Neuronal stem cell (in vitro differentiated cells): ENCODE measurements at regions not wholly inside any gene's neighbourhood (a gene's known extent, or its start where the extent isn't known, plus 50 kb on each side); places are given as distances from the start of the nearest gene placed in this dataset.
A peak's percentile ranks its signal among the peaks of the same experiment; 100 is the strongest.

ENCODE experiments used
- DNase-seq: peaks from one replicate; pipeline ENCODE4 v3.0.0-alpha.2; 2013; ENCODE audit warnings: low spot score
- H2AFZ ChIP-seq: one replicate; pipeline ENCODE4 v1.6.1; 2013; ENCODE audit warnings: mild to moderate bottlenecking, low read length, inconsistent platforms
- H2AK5ac ChIP-seq: 2 replicates; pipeline ENCODE4 v1.6.1; 2013; ENCODE audit warnings: low read depth, mild to moderate bottlenecking, inconsistent platforms, low read length, moderate library complexity, mixed read lengths
- H2BK120ac ChIP-seq: 2 replicates; pipeline ENCODE4 v1.6.1; 2013; ENCODE audit warnings: low read depth, mild to moderate bottlenecking, inconsistent platforms, low read length, moderate library complexity, mixed read lengths
- H2BK12ac ChIP-seq: one replicate; pipeline ENCODE4 v1.6.1; 2013; ENCODE audit warnings: low read length, inconsistent platforms
- H2BK15ac ChIP-seq: 2 replicates; pipeline ENCODE4 v1.6.1; 2013; ENCODE audit warnings: mild to moderate bottlenecking, low read length, inconsistent platforms, mixed read lengths
- H2BK5ac ChIP-seq: one replicate; pipeline ENCODE4 v1.6.1; 2013; ENCODE audit warnings: inconsistent platforms, mild to moderate bottlenecking, low read length, moderate library complexity
- H3K14ac ChIP-seq: one replicate; pipeline ENCODE4 v1.6.1; 2013; ENCODE audit warnings: low read length, inconsistent platforms
- H3K18ac ChIP-seq: 2 replicates; pipeline ENCODE4 v1.6.1; 2013; ENCODE audit warnings: low read length, inconsistent platforms
- H3K23ac ChIP-seq: 2 replicates; pipeline ENCODE4 v1.6.1; 2013; ENCODE audit warnings: low read depth, mild to moderate bottlenecking, mixed read lengths, low read length, inconsistent platforms; ENCODE audit not compliant: poor library complexity
- H3K27ac ChIP-seq: replicated peaks from 3 replicates; pipeline ENCODE4 v1.5.1; 2013; ENCODE audit warnings: low read length, inconsistent platforms
- H3K27me3 ChIP-seq, 3 experiments: 2 replicates each; pipeline ENCODE4 v1.6.1; 2013; ENCODE audit warnings: low read length in 3 of 3, mild to moderate bottlenecking in 2 of 3, inconsistent platforms in 1 of 3, low read depth in 1 of 3, mixed read lengths in 1 of 3, moderate library complexity in 1 of 3; ENCODE audit not compliant: control insufficient read depth in 3 of 3, insufficient read depth in 3 of 3
- H3K36me3 ChIP-seq, 2 donors: replicated peaks in 1 of 2; 2 replicates each; pipeline ENCODE4 v1.6.1; 2013; ENCODE audit warnings: low read length in 2 of 2; ENCODE audit not compliant: control insufficient read depth in 2 of 2, insufficient read depth in 2 of 2
- H3K4ac ChIP-seq: 2 replicates; pipeline ENCODE4 v1.6.1; 2013; ENCODE audit warnings: inconsistent platforms, mild to moderate bottlenecking, low read length, moderate library complexity
- H3K4me1 ChIP-seq, 2 donors: 1 replicate in 1 of 2; 2 replicates in 1 of 2; pipeline ENCODE4 v1.6.1; 2013; ENCODE audit warnings: low read length in 2 of 2, low read depth in 1 of 2; ENCODE audit not compliant: control insufficient read depth in 2 of 2, insufficient read depth in 1 of 2
- H3K4me2 ChIP-seq: one replicate; pipeline ENCODE4 v1.6.1; 2013; ENCODE audit warnings: mild to moderate bottlenecking, low read length, inconsistent platforms; ENCODE audit not compliant: insufficient read depth, poor library complexity, severe bottlenecking
- H3K4me3 ChIP-seq, 2 donors: 2 replicates each; pipeline ENCODE4 v1.5.1; 2013; ENCODE audit warnings: low read length in 2 of 2, mild to moderate bottlenecking in 2 of 2, inconsistent platforms in 1 of 2, moderate library complexity in 1 of 2
- H3K79me1 ChIP-seq: one replicate; pipeline ENCODE4 v1.6.1; 2013; ENCODE audit warnings: low read depth, mild to moderate bottlenecking, inconsistent platforms, low read length, moderate library complexity
- H3K9ac ChIP-seq: one replicate; pipeline ENCODE4 v1.6.1; 2013; ENCODE audit warnings: mild to moderate bottlenecking, low read depth, low read length, inconsistent platforms; ENCODE audit not compliant: poor library complexity
- H3K9me3 ChIP-seq, 2 donors: replicated peaks in 1 of 2; 2 replicates each; pipeline versions ENCODE3 to v1.6.1; 2013; ENCODE audit warnings: low read length in 2 of 2, mild to moderate bottlenecking in 2 of 2, inconsistent platforms in 1 of 2, low read depth in 1 of 2, mixed read lengths in 1 of 2, moderate library complexity in 1 of 2; ENCODE audit not compliant: control insufficient read depth in 2 of 2, insufficient read depth in 1 of 2
- H4K8ac ChIP-seq: one replicate; pipeline ENCODE4 v1.6.1; 2013; ENCODE audit warnings: low read depth, mild to moderate bottlenecking, inconsistent platforms, low read length, moderate library complexity
- H4K91ac ChIP-seq: one replicate; pipeline ENCODE4 v1.6.1; 2013; ENCODE audit warnings: low read length, low read depth, mild to moderate bottlenecking, inconsistent platforms; ENCODE audit not compliant: poor library complexity
- WGBS, 2 donors: extraction: QIAGEN DNeasy Blood & Tissue Kit; methylation state at CpG; one replicate each; pipeline ENCODE4 v1.1.7; 2013; ENCODE audit warnings: missing lambda C conversion rate in 2 of 2, mixed read lengths in 1 of 2; ENCODE audit not compliant: insufficient read length in 2 of 2, insufficient replicate concordance in 1 of 2; ENCODE audit errors: extremely low coverage in 2 of 2; 5-methylcytosine and 5-hydroxymethylcytosine counted together

DNA sequence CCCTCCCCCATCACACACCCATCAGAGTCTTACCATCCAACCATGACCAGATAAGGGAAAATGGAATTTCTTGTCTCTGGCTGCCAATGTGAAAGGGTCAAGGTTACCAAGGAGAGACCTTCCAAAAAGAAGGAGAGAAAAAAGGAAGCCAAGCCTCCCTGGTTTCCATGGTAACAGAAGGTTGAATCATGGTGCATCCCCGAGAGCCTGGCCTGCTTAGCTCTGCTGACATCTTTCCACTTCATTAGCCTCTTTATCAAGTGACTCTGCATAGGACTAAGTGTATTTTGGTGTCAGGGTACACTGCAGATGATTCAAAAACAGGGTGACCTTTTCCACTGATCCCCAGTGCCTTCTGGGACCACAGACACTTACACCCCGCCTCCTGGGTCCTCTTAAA, 225.7 kb upstream of the PPP2R3A start:
- Histone ChIP-seq H3K4me1 (peaks cover 10 to 13% of the 10 kb centered on the region in 2 donors), H3K79me1 (no peaks in the 10 kb centered on the region), H3K36me3 (no peaks in the 10 kb centered on the region), H3K27ac (no peak overlapping the region), H4K91ac (no peak overlapping the region), H2AFZ (peak overlapping the region; percentile 50), H3K18ac (no peak overlapping the region), H2AK5ac (no peak overlapping the region), H2BK120ac (no peak overlapping the region), H2BK15ac (no peak overlapping the region), H3K27me3 (no peaks in the 10 kb centered on the region), H3K23ac (no peak overlapping the region), H2BK12ac (no peak overlapping the region), H3K4me2 (no peak overlapping the region), H3K14ac (no peak overlapping the region), H3K9me3 (peaks cover 0 to 10% of the 10 kb centered on the region in 2 donors), H3K9ac (no peak overlapping the region), H4K8ac (no peak overlapping the region), H3K4ac (no peak overlapping the region), H2BK5ac (no peak overlapping the region), H3K4me3 (no peak overlapping the region)
- WGBS, 2 donors: no CpG with 5 or more reads among the region's 2 CpGs
- DNase-seq: peak; percentile 24

DNA sequence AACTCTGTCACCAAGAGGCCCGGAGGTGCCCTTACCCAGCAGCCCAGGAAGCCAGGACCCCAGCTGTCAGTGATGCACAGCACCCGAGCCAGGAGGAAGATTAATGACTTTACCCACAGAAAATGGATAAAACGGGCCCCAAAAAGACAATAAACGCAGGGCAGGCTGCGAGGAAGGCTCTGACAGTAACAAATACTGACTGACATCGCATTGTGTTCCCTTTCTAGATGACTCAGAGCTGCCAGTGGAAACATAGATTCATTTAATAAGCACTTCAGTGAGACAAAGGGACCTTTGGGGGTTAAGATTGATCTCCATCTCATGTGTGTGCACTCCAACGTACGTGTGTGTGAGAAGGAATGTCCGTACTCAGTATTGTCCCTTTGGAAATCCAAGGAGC, 225.3 kb upstream of the PPP2R3A start:
- Histone ChIP-seq H3K9ac (no peak overlapping the region), H4K8ac (no peak overlapping the region), H3K4ac (no peak overlapping the region), H3K4me3 (no peak overlapping the region), H2BK5ac (no peak overlapping the region), H2AK5ac (no peak overlapping the region), H3K79me1 (no peaks in the 10 kb centered on the region), H3K4me2 (no peak overlapping the region), H3K27ac (no peak overlapping the region), H3K27me3 (no peaks in the 10 kb centered on the region), H2BK15ac (no peak overlapping the region), H3K14ac (no peak overlapping the region), H4K91ac (no peak overlapping the region), H2BK120ac (no peak overlapping the region), H3K23ac (no peak overlapping the region), H3K9me3 (peaks cover 0 to 10% of the 10 kb centered on the region in 2 donors), H3K36me3 (no peaks in the 10 kb centered on the region), H2AFZ (peak overlapping the region; percentile 50), H2BK12ac (no peak overlapping the region), H3K4me1 (peaks cover 10 to 13% of the 10 kb centered on the region in 2 donors), H3K18ac (no peak overlapping the region)
- no CpG with 5 or more reads among the region's 9 CpGs for WGBS, 2 donors
- DNase-seq: no peak

DNA sequence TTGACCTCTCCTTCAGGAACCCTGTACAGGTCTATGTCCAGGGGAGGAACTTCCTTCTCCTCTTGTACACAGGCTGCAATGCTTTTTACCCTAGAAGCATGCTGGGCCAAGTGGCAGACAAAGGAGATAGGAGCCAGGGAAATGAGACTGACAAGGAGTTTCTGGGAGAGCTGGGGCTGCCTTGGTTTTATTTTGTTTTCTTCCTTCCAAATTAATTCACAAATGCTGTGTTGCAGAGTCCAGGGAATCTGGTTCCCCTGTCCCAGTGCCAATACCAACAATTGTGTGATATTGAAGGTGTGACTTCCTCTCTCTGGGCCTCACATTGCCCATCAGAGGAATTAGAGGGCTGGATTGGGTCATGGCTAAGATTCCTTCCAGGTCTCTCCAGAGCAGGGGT, 224.8 kb upstream of the PPP2R3A start:
- no peak overlapping the region for H3K4ac ChIP-seq

DNA sequence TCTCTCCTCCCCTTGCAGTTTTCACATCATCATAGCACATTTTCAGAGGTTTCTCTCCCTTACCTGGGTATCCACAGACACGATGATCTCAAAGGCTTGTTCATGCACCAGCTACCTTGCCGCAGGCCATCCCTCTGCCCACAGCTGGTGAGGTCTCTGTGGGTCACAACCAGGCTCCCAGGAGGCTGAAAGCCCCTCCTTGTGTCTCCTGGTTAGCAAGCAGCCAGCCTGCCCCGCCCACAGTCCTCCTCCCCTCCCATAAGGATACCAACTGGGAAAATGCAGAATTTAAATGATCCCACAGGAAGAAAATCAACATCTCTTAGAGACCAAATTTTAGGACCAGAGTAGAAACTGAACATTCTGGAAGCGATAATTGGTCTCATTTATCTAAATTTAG, 213.5 kb upstream of the PPP2R3A start:
- Histone ChIP-seq H3K27ac (no peak overlapping the region), H3K9me3 (no peaks in the 10 kb centered on the region), H3K9ac (no peak overlapping the region), H2BK12ac (no peak overlapping the region), H3K4ac (no peak overlapping the region), H2BK5ac (no peak overlapping the region), H2AK5ac (no peak overlapping the region), H3K36me3 (no peaks in the 10 kb centered on the region), H2BK120ac (no peak overlapping the region), H3K18ac (no peak overlapping the region), H3K79me1 (no peaks in the 10 kb centered on the region), H3K4me2 (no peak overlapping the region), H2AFZ (no peak overlapping the region), H2BK15ac (no peak overlapping the region), H3K23ac (no peak overlapping the region), H4K91ac (no peak overlapping the region), H3K14ac (no peak overlapping the region), H4K8ac (no peak overlapping the region), H3K27me3 (no peaks in the 10 kb centered on the region), H3K4me3 (no peak overlapping the region), H3K4me1 (peaks cover 0 to 3% of the 10 kb centered on the region in 2 donors)
- no CpG with 5 or more reads among the region's 4 CpGs for WGBS, 2 donors
- no peak for DNase-seq

More for the DNA sequence above, 224.8 kb upstream of the PPP2R3A start:
- H3K18ac ChIP-seq: peak overlapping the region; percentile 65
- H3K4me2 ChIP-seq: no peak overlapping the region
- no peak overlapping the region for H4K8ac ChIP-seq
- H3K27me3 ChIP-seq: no peaks in the 10 kb centered on the region
- H3K9me3 ChIP-seq: peaks cover 0 to 9% of the 10 kb centered on the region in 2 donors
- H3K4me1 ChIP-seq: peaks cover 10 to 13% of the 10 kb centered on the region in 2 donors
- no peak overlapping the region for H3K14ac ChIP-seq
- no peak overlapping the region for H2AK5ac ChIP-seq
- no peak overlapping the region for H2BK15ac ChIP-seq
- H3K9ac ChIP-seq: no peak overlapping the region
- H2AFZ ChIP-seq: peak overlapping the region; percentile 50
- H2BK12ac ChIP-seq: no peak overlapping the region
- no peak overlapping the region for H4K91ac ChIP-seq
- H3K36me3 ChIP-seq: no peaks in the 10 kb centered on the region
- no peak overlapping the region for H2BK120ac ChIP-seq
- no peak overlapping the region for H3K4me3 ChIP-seq
- H2BK5ac ChIP-seq: no peak overlapping the region
- no peak for DNase-seq
- H3K23ac ChIP-seq: no peak overlapping the region
- no peak overlapping the region for H3K27ac ChIP-seq
- no peaks in the 10 kb centered on the region for H3K79me1 ChIP-seq
